Skeletal muscle satellite cell (primary cell): ENCODE measurements at regions not wholly inside any gene's neighbourhood (a gene's known extent, or its start where the extent isn't known, plus 50 kb on each side); places are given as distances from the start of the nearest gene placed in this dataset.

Experiments
- H3K27me3 ChIP-seq: 2 replicates; pipeline ENCODE4 v1.7.0; 2013; ENCODE audit warnings: low read length; ENCODE audit not compliant: control insufficient read depth, insufficient read depth
- H3K36me3 ChIP-seq: 2 replicates; pipeline ENCODE4 v1.7.0; 2013; ENCODE audit warnings: mild to moderate bottlenecking, control low read depth, low read length; ENCODE audit not compliant: insufficient read depth
- H3K4me1 ChIP-seq: 2 replicates; pipeline ENCODE4 v1.7.0; 2013; ENCODE audit warnings: low read length; ENCODE audit not compliant: control insufficient read depth, insufficient read depth
- H3K4me2 ChIP-seq: 2 replicates; pipeline ENCODE4 v1.7.0; 2013; ENCODE audit warnings: mild to moderate bottlenecking, low read length
- H3K4me3 ChIP-seq: 2 replicates; pipeline ENCODE4 v1.7.0; 2013; ENCODE audit warnings: low read length
- H3K9ac ChIP-seq: 2 replicates; pipeline ENCODE4 v1.7.0; 2013; ENCODE audit warnings: mild to moderate bottlenecking, low read depth, low read length, moderate library complexity
- H3K9me3 ChIP-seq: replicated peaks from 2 replicates; pipeline ENCODE4 v1.7.0; 2013; ENCODE audit warnings: mild to moderate bottlenecking, control low read depth, low read length

- Histone ChIP-seq H3K9ac (no peak overlapping the region), H3K4me2 (no peak overlapping the region), H3K4me1 (no peaks in the 10 kb centered on the region), H3K27me3 (no peaks in the 10 kb centered on the region), H3K4me3 (no peak overlapping the region), H3K36me3 (no peaks in the 10 kb centered on the region), H3K9me3 (peaks cover 11% of the 10 kb centered on the region)
Measured at GRCh38 chr22:49363526-49364230, 464.0 kb downstream of the BRD1 start.

GRCh38 chr22:49362211-49362839 is 465.3 kb downstream of the BRD1 start:
- no peaks in the 10 kb centered on the region for H3K36me3 ChIP-seq
- H3K9me3 ChIP-seq: peaks cover 11% of the 10 kb centered on the region
- no peak overlapping the region for H3K4me3 ChIP-seq
- no peaks in the 10 kb centered on the region for H3K4me1 ChIP-seq
- H3K4me2 ChIP-seq: no peak overlapping the region
- H3K27me3 ChIP-seq: no peaks in the 10 kb centered on the region
- H3K9ac ChIP-seq: no peak overlapping the region

GRCh38 chr22:49361164-49361563 is 466.5 kb downstream of the BRD1 start:
- no peak overlapping the region for H3K9ac ChIP-seq
- no peak overlapping the region for H3K4me2 ChIP-seq
- H3K9me3 ChIP-seq: peaks cover 11% of the 10 kb centered on the region

GRCh38 chr22:49360746-49361145 is 466.9 kb downstream of the BRD1 start:
- Histone ChIP-seq H3K9ac (no peak overlapping the region), H3K4me2 (no peak overlapping the region), H3K4me1 (no peaks in the 10 kb centered on the region), H3K9me3 (peaks cover 13% of the 10 kb centered on the region), H3K27me3 (no peaks in the 10 kb centered on the region), H3K36me3 (no peaks in the 10 kb centered on the region), H3K4me3 (no peak overlapping the region)

More at GRCh38 chr22:49361164-49361563, 466.5 kb downstream of the BRD1 start:
- Histone ChIP-seq H3K4me3 (no peak overlapping the region), H3K4me1 (no peaks in the 10 kb centered on the region), H3K36me3 (no peaks in the 10 kb centered on the region), H3K27me3 (no peaks in the 10 kb centered on the region)

GRCh38 chr22:49359076-49359475 is 468.6 kb downstream of the BRD1 start:
- Histone ChIP-seq H3K4me2 (no peak overlapping the region), H3K9me3 (peaks cover 6% of the 10 kb centered on the region), H3K9ac (no peak overlapping the region), H3K27me3 (no peaks in the 10 kb centered on the region), H3K4me1 (no peaks in the 10 kb centered on the region), H3K4me3 (no peak overlapping the region), H3K36me3 (no peaks in the 10 kb centered on the region)

GRCh38 chr22:49357661-49358440 is 469.8 kb downstream of the BRD1 start:
- H3K9ac ChIP-seq: no peak overlapping the region
- no peaks in the 10 kb centered on the region for H3K27me3 ChIP-seq
- no peaks in the 10 kb centered on the region for H3K4me1 ChIP-seq
- no peaks in the 10 kb centered on the region for H3K36me3 ChIP-seq
- no peak overlapping the region for H3K4me3 ChIP-seq
- peaks cover 16% of the 10 kb centered on the region for H3K9me3 ChIP-seq
- H3K4me2 ChIP-seq: no peak overlapping the region

- peaks cover 19% of the 10 kb centered on the region for H3K9me3 ChIP-seq
- H3K4me3 ChIP-seq: no peak overlapping the region
- H3K4me1 ChIP-seq: no peaks in the 10 kb centered on the region
- no peaks in the 10 kb centered on the region for H3K36me3 ChIP-seq
- no peak overlapping the region for H3K9ac ChIP-seq
- H3K4me2 ChIP-seq: no peak overlapping the region
- H3K27me3 ChIP-seq: no peaks in the 10 kb centered on the region
Measured at GRCh38 chr22:49356428-49356827, 471.2 kb downstream of the BRD1 start.

GRCh38 chr22:49355211-49355920 is 472.3 kb downstream of the BRD1 start:
- Histone ChIP-seq H3K4me2 (no peak overlapping the region), H3K36me3 (no peaks in the 10 kb centered on the region), H3K4me1 (no peaks in the 10 kb centered on the region), H3K9ac (no peak overlapping the region), H3K27me3 (no peaks in the 10 kb centered on the region), H3K4me3 (no peak overlapping the region), H3K9me3 (peaks cover 24% of the 10 kb centered on the region)

GRCh38 chr22:49354516-49355210 is 473.0 kb downstream of the BRD1 start:
- H3K4me3 ChIP-seq: no peak overlapping the region
- H3K36me3 ChIP-seq: no peaks in the 10 kb centered on the region
- H3K4me2 ChIP-seq: no peak overlapping the region
- no peaks in the 10 kb centered on the region for H3K4me1 ChIP-seq
- peaks cover 28% of the 10 kb centered on the region for H3K9me3 ChIP-seq
- H3K9ac ChIP-seq: no peak overlapping the region
- H3K27me3 ChIP-seq: no peaks in the 10 kb centered on the region

- no peak overlapping the region for H3K4me3 ChIP-seq
- H3K9ac ChIP-seq: no peak overlapping the region
- no peaks in the 10 kb centered on the region for H3K36me3 ChIP-seq
- no peaks in the 10 kb centered on the region for H3K4me1 ChIP-seq
- H3K27me3 ChIP-seq: no peaks in the 10 kb centered on the region
- H3K9me3 ChIP-seq: peaks cover 35% of the 10 kb centered on the region
- H3K4me2 ChIP-seq: no peak overlapping the region
Measured at GRCh38 chr22:49353235-49353634, 474.4 kb downstream of the BRD1 start.
